DMS114 treated with DMSO at 0.1 percent for 48 hours (cell line): ENCODE measurements at regions not wholly inside any gene's neighbourhood (a gene's known extent, or its start where the extent isn't known, plus 50 kb on each side); places are given as distances from the start of the nearest gene placed in this dataset.
"Not testable (repeated sequence)": the region's sequence is repeated elsewhere in the genome, so short reads cannot be mapped to it uniquely, and the experiment has no call there.

Experiments
- DNase-seq: peaks from one replicate; lab custom pipeline; 2025; ENCODE audit not compliant: unreplicated experiment; lab: John Stamatoyannopoulos, UW

GRCh38 chr13:57899096-57899495 lies 267.6 kb downstream of the PCDH17 start:
- no peak for DNase-seq

GRCh38 chr13:57909833-57910232 lies 278.3 kb downstream of the PCDH17 start:
- DNase-seq, result not testable (repeated sequence)

GRCh38 chr13:57918086-57918485 lies 286.5 kb downstream of the PCDH17 start:
- DNase-seq, result no peak

- DNase-seq, result no peak
These were observed 287.4 kb downstream of the PCDH17 start for GRCh38 chr13:57918913-57919312.

GRCh38 chr13:57925250-57925649 lies 293.7 kb downstream of the PCDH17 start:
- no peak for DNase-seq

GRCh38 chr13:57925751-57926150 lies 294.2 kb downstream of the PCDH17 start:
- DNase-seq, result no peak

- DNase-seq, result no peak
These were observed 300.5 kb downstream of the PCDH17 start for GRCh38 chr13:57932061-57932460.

GRCh38 chr13:57933606-57934005 lies 302.1 kb downstream of the PCDH17 start:
- DNase-seq, result no peak

GRCh38 chr13:57935965-57936364 lies 304.4 kb downstream of the PCDH17 start:
- no peak for DNase-seq

GRCh38 chr13:57946361-57946760 lies 314.8 kb downstream of the PCDH17 start:
- DNase-seq, result no peak

- no peak for DNase-seq
These were observed 317.3 kb downstream of the PCDH17 start for GRCh38 chr13:57948884-57949283.

GRCh38 chr13:57969951-57970350 lies 338.4 kb downstream of the PCDH17 start:
- DNase-seq, result no peak

GRCh38 chr13:57970404-57970803 lies 338.9 kb downstream of the PCDH17 start:
- DNase-seq, result no peak

GRCh38 chr13:57982782-57983181 lies 351.2 kb downstream of the PCDH17 start:
- no peak for DNase-seq

- no peak for DNase-seq
These were observed 356.7 kb downstream of the PCDH17 start for GRCh38 chr13:57988276-57988675.

- no peak for DNase-seq
These were observed 359.5 kb downstream of the PCDH17 start for GRCh38 chr13:57991041-57991440.

GRCh38 chr13:57992416-57992815 lies 360.9 kb downstream of the PCDH17 start:
- DNase-seq, result no peak

- no peak for DNase-seq
These were observed 365.2 kb downstream of the PCDH17 start for GRCh38 chr13:57996717-57997116.

GRCh38 chr13:58004751-58005150 lies 373.2 kb downstream of the PCDH17 start:
- no peak for DNase-seq

- DNase-seq, result no peak
These were observed 386.5 kb downstream of the PCDH17 start for GRCh38 chr13:58018020-58018419.

GRCh38 chr13:58018865-58019264 lies 387.3 kb downstream of the PCDH17 start:
- DNase-seq, result no peak

GRCh38 chr13:58024103-58024502 lies 392.6 kb downstream of the PCDH17 start:
- no peak for DNase-seq

- DNase-seq, result no peak
These were observed 394.3 kb downstream of the PCDH17 start for GRCh38 chr13:58025821-58026220.
